ENCODE measurements at regions not wholly inside any gene's neighbourhood (a gene's known extent, or its start where the extent isn't known, plus 50 kb on each side); places are given as distances from the start of the nearest gene placed in this dataset.
A peak's percentile ranks its signal among the peaks of the same experiment; 100 is the strongest.

DNA sequence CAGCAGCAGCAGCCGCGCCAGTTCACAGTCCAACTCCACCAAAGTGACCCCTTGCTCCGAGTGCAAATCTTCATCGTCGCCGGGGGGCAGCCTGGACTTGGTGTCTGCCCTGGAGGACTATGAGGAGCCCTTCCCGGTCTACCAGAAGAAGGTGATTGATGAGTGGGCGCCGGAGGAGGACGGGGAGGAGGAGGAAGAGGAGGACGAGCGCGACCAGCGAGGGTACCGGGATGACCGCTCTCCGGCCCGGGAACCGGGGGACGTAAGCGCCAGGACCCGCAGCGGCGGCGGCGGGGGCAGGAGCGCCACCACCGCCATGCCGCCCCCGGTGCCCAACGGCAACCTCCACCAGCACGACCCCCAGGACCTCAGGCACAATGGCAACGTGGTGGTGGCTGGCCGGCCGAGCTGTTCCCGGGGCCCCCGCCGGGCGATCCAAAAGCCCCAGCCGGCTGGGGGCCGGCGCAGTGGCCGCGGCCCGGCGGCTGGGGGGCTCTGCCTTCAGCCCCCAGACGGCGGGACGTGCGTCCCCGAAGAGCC lies 224.1 kb upstream of the IL12A start:
- H2AFZ ChIP-seq (ENCODE audit: low read length), result no peak overlapping the region
- TF ChIP-seq EZH2 (IDR thresholded peaks at IDR 0.05; ENCODE audit: low read length, missing control alignments), result no peak
- TF ChIP-seq, protein P1, sequence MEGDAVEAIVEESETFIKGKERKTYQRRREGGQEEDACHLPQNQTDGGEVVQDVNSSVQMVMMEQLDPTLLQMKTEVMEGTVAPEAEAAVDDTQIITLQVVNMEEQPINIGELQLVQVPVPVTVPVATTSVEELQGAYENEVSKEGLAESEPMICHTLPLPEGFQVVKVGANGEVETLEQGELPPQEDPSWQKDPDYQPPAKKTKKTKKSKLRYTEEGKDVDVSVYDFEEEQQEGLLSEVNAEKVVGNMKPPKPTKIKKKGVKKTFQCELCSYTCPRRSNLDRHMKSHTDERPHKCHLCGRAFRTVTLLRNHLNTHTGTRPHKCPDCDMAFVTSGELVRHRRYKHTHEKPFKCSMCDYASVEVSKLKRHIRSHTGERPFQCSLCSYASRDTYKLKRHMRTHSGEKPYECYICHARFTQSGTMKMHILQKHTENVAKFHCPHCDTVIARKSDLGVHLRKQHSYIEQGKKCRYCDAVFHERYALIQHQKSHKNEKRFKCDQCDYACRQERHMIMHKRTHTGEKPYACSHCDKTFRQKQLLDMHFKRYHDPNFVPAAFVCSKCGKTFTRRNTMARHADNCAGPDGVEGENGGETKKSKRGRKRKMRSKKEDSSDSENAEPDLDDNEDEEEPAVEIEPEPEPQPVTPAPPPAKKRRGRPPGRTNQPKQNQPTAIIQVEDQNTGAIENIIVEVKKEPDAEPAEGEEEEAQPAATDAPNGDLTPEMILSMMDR (conservative IDR thresholded peaks at IDR 0.05 in 1 of 2, IDR thresholded peaks at IDR 0.05 in 1 of 2; ENCODE audit: low read depth in 1 of 2, low read length in 2 of 2), result no peak
- H3K9me3 ChIP-seq (ENCODE audit: control insufficient read depth, insufficient read depth, low read depth, low read length), result no peaks in the 10 kb centered on the region
- no peak for DNase-seq (ENCODE audit: low read depth in 2 of 2)
- peak overlapping the region; percentile 70 for H3K4me2 ChIP-seq (ENCODE audit: extremely low read depth, insufficient read depth, low read length)
- peaks cover 2% of the 10 kb centered on the region for H3K36me3 ChIP-seq (ENCODE audit: control insufficient read depth, insufficient read depth, low read length)
- no peaks in the 10 kb centered on the region for H3K27me3 ChIP-seq (ENCODE audit: control insufficient read depth, insufficient read depth, low read length)
- peak overlapping the region; percentile 95 for H3K9ac ChIP-seq (ENCODE audit: insufficient read depth, low read length)
- peak overlapping the region; percentile 72 to 90 (median 79) for H3K4me3 ChIP-seq (replicated peaks in 1 of 4; ENCODE audit: control extremely low read depth in 1 of 4, insufficient read depth in 1 of 4, low read depth in 3 of 4, low read length in 4 of 4)
- peaks cover 36% of the 10 kb centered on the region for H3K79me2 ChIP-seq (ENCODE audit: control insufficient read depth, insufficient read depth, low read length)
- peak overlapping the region; percentile 98 for H3K27ac ChIP-seq (ENCODE audit: insufficient read depth, low read length)
- H3K4me1 ChIP-seq (ENCODE audit: control insufficient read depth, extremely low read depth, insufficient read depth, low read length), result peaks cover 15% of the 10 kb centered on the region
- H4K20me1 ChIP-seq (ENCODE audit: control insufficient read depth, extremely low read depth, insufficient read depth, low read length), result no peaks in the 10 kb centered on the region

DNA sequence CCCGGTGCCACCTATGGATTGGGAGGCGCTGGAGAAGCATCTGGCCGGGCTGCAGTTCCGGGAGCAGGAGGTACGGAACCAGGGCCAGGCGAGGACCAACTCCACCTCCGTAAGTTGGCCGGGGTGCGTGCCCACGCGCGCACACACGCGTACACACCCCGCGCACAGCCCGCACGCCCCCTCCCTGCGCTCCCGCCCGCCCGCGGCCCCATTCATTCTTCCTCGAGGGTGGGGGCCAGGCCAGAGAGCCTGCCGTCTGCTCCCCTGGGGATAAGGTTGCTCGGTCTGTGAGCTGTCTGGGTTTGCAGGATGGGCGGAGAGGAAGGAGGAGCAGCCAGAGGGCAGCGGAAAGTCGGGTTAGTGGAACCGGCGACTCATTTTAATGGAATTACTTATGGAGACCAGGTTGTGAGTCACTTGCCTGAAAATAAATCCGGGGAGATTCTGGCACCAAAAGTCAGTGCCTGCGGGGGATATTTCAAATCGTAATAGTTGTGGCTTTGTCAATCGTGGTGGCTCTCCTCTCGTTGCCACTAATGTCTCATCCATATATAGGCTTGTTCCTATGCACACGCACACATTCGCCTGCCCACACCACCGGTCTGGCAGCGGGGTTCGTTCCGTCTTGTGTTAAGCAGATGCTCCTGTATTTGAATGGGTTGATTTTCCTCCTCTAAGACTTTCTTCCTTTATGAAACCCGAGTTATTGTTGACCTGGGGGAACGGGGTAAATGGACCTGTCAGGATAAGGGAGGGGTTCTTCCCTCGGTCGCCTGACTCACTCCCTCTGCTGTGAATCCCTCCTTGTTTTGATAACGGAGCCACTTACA lies 223.4 kb upstream of the IL12A start:
- H3K4me1 ChIP-seq (ENCODE audit: control insufficient read depth, extremely low read depth, insufficient read depth, low read length), result peaks cover 15% of the 10 kb centered on the region
- H4K20me1 ChIP-seq (ENCODE audit: control insufficient read depth, extremely low read depth, insufficient read depth, low read length), result no peaks in the 10 kb centered on the region
- TF ChIP-seq EZH2 (IDR thresholded peaks at IDR 0.05; ENCODE audit: low read length, missing control alignments), result no peak
- TF ChIP-seq, protein P1 (conservative IDR thresholded peaks at IDR 0.05 in 1 of 2, IDR thresholded peaks at IDR 0.05 in 1 of 2; ENCODE audit: low read depth in 1 of 2, low read length in 2 of 2), result no peak
- H3K4me3 ChIP-seq (replicated peaks in 1 of 4; ENCODE audit: control extremely low read depth in 1 of 4, insufficient read depth in 1 of 4, low read depth in 3 of 4, low read length in 4 of 4), result peak overlapping the region; percentile 72 to 90 (median 79)
- H3K9me3 ChIP-seq (ENCODE audit: control insufficient read depth, insufficient read depth, low read depth, low read length), result no peaks in the 10 kb centered on the region
- H3K9ac ChIP-seq (ENCODE audit: insufficient read depth, low read length), result peak overlapping the region; percentile 95
- DNase-seq (ENCODE audit: low read depth in 2 of 2), result peak; percentile 95 to 99
- no peaks in the 10 kb centered on the region for H3K27me3 ChIP-seq (ENCODE audit: control insufficient read depth, insufficient read depth, low read length)
- H2AFZ ChIP-seq (ENCODE audit: low read length), result peak overlapping the region; percentile 63
- peaks cover 43% of the 10 kb centered on the region for H3K79me2 ChIP-seq (ENCODE audit: control insufficient read depth, insufficient read depth, low read length)
- H3K4me2 ChIP-seq (ENCODE audit: extremely low read depth, insufficient read depth, low read length), result peak overlapping the region; percentile 91
- peak overlapping the region; percentile 98 for H3K27ac ChIP-seq (ENCODE audit: insufficient read depth, low read length)
- peaks cover 2% of the 10 kb centered on the region for H3K36me3 ChIP-seq (ENCODE audit: control insufficient read depth, insufficient read depth, low read length)

DNA sequence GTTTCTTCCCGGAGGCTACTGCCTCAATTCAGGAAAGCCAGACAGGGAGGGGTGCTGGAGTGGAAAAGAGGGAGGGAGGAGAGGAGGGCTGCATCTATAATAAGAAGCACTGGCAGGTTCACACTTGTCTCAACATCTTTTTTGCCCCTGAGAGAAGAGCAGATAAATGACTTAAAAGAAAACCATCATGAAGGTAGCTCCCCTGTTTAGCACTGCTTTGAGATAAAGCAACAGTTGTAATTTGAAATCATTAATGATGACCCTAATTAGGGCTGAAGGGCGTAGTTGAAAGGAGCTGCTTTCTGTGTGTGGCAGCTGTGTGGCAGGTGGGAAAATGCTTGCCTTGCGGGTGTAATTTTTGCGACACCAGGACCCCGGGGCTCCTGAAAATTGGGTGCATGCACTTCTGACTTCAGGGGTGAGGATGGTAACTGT lies 222.8 kb upstream of the IL12A start:
- peak overlapping the region; percentile 91 for H3K4me2 ChIP-seq (ENCODE audit: extremely low read depth, insufficient read depth, low read length)
- no peaks in the 10 kb centered on the region for H3K27me3 ChIP-seq (ENCODE audit: control insufficient read depth, insufficient read depth, low read length)
- no peaks in the 10 kb centered on the region for H3K9me3 ChIP-seq (ENCODE audit: control insufficient read depth, insufficient read depth, low read depth, low read length)
- H3K4me3 ChIP-seq (replicated peaks in 1 of 4; ENCODE audit: control extremely low read depth in 1 of 4, insufficient read depth in 1 of 4, low read depth in 3 of 4, low read length in 4 of 4), result peak overlapping the region; percentile 72 to 90 (median 79)
- TF ChIP-seq EZH2 (IDR thresholded peaks at IDR 0.05; ENCODE audit: low read length, missing control alignments), result no peak
- TF ChIP-seq, protein P1 (conservative IDR thresholded peaks at IDR 0.05 in 1 of 2, IDR thresholded peaks at IDR 0.05 in 1 of 2; ENCODE audit: low read depth in 1 of 2, low read length in 2 of 2), result no peak
- no peaks in the 10 kb centered on the region for H4K20me1 ChIP-seq (ENCODE audit: control insufficient read depth, extremely low read depth, insufficient read depth, low read length)
- H2AFZ ChIP-seq (ENCODE audit: low read length), result no peak overlapping the region
- H3K9ac ChIP-seq (ENCODE audit: insufficient read depth, low read length), result peak overlapping the region; percentile 79
- H3K27ac ChIP-seq (ENCODE audit: insufficient read depth, low read length), result peak overlapping the region; percentile 98
- H3K79me2 ChIP-seq (ENCODE audit: control insufficient read depth, insufficient read depth, low read length), result peaks cover 49% of the 10 kb centered on the region
- H3K36me3 ChIP-seq (ENCODE audit: control insufficient read depth, insufficient read depth, low read length), result peaks cover 2% of the 10 kb centered on the region
- peaks cover 15% of the 10 kb centered on the region for H3K4me1 ChIP-seq (ENCODE audit: control insufficient read depth, extremely low read depth, insufficient read depth, low read length)
- DNase-seq (ENCODE audit: low read depth in 2 of 2), result no peak
